GM12873 (cell line): ENCODE measurements at regions not wholly inside any gene's neighbourhood (a gene's known extent, or its start where the extent isn't known, plus 50 kb on each side); places are given as distances from the start of the nearest gene placed in this dataset.

Experiments used
- TF ChIP-seq, protein P1 (sequence below): IDR thresholded peaks from 2 replicates; pipeline ENCODE4 v1.5.1; 2012; ENCODE audit warnings: low read depth, mild to moderate bottlenecking, moderate library complexity, low read length, control low read depth; ENCODE audit not compliant: insufficient read depth; ENCODE audit errors: missing control alignments

DNA sequence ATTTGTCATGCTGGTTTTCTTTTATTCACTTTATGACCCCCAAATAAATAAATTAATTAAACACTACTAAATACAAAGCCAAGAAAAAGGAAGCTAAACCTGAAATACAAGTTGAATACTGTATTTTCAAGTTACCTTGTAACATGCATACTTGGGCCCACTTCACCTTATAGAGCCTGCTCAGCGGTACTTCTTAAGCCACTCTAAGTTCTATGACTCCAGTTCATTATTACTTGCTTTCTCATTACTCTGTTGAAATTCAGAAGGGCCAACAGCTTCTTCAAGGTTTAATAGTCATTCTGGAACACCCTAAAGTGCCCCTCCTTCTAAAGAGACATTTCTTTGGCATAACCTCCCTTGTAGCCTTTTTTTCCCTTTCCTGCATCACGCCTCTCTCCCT lies 844.5 kb downstream of the RPA4 start:
- TF ChIP-seq, protein P1, sequence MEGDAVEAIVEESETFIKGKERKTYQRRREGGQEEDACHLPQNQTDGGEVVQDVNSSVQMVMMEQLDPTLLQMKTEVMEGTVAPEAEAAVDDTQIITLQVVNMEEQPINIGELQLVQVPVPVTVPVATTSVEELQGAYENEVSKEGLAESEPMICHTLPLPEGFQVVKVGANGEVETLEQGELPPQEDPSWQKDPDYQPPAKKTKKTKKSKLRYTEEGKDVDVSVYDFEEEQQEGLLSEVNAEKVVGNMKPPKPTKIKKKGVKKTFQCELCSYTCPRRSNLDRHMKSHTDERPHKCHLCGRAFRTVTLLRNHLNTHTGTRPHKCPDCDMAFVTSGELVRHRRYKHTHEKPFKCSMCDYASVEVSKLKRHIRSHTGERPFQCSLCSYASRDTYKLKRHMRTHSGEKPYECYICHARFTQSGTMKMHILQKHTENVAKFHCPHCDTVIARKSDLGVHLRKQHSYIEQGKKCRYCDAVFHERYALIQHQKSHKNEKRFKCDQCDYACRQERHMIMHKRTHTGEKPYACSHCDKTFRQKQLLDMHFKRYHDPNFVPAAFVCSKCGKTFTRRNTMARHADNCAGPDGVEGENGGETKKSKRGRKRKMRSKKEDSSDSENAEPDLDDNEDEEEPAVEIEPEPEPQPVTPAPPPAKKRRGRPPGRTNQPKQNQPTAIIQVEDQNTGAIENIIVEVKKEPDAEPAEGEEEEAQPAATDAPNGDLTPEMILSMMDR: no peak

DNA sequence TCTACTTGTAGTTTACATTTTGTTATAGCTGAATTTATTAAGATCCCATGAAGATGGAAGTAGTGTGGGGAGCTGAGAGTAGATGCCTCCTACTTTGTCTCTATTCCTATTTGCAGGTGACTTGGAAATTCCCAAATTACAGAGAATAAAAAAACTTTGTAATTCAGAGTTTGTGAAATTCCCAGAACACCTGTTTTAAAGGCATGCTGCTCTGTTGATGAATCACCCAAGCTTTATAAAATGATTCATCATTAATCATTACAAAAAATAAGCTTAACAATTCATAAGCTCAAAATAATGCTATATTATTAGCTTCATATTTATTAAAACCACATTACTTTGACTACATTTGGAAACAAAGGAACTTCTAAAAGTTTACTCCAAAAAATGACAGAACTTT lies 856.3 kb downstream of the RPA4 start:
- TF ChIP-seq, protein P1: no peak

DNA sequence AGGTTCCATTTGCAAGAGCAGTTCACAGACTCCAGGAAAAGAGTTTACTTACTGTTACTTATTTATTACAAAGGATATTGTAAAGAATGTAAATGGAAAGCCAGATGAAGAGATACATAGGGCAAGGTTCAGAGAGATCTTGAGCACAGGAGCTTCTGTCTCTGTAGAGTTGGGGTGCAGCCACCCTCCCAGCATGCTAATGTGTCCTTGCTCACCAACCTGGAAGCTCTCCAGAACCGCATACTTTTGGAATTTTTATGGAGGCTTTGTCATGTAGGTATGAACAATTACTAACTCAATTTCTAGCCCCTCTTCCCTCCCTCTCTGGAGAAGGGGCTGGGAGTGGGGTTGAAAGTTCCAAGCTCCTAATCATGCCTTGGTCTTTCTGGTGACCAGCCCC lies 857.2 kb downstream of the RPA4 start:
- TF ChIP-seq, protein P1: no peak

DNA sequence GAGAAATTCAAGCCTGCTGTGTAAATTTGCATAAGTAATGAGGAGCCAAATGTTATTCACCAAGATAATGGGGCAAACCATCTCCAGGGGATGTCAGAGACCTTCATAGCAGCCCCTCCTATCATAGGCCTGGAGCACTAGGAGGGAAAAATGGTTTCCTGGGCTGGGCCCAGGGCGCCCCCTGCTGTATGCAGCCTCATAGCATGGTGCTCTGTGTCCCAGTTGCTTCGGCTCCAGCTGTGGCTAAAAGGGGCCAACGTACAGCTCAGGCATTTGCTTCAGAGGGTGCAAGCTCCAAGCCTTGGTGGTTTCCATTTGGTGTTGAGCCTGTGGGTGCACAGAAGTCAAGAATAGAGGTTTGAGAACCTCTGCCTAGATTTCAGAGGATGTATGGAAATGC lies 859.3 kb downstream of the RPA4 start:
- TF ChIP-seq, protein P1: peak; percentile 57

DNA sequence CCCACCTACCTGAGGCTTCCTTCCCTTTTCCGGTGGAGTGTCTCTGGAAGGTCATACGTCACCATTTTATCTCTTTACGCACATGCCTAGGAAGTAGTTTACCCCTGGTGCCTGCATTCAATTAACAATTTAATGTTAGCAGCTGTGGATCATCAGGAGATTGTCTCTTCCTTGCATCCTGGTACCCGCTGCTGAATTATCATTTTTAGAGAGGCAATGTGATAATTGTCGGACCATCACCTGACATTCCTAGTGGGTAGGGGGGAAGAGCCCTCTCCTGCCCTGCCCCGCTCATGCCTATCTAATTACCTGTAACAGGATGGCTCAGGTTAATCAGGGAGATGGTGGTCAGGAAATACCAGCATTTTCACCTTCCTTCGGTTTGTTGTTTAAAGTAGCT lies 863.6 kb downstream of the RPA4 start:
- TF ChIP-seq, protein P1: no peak

GRCh38 chrX:97751016-97751415 lies 867.3 kb downstream of the RPA4 start:
- TF ChIP-seq, protein P1: no peak

- TF ChIP-seq, protein P1: no peak
These were observed 868.0 kb downstream of the RPA4 start for GRCh38 chrX:97751735-97752134.
